ENCODE measurements at regions not wholly inside any gene's neighbourhood (a gene's known extent, or its start where the extent isn't known, plus 50 kb on each side); places are given as distances from the start of the nearest gene placed in this dataset.

GRCh38 chr3:163779396-163780344 is 1298.6 kb downstream of the SI start:
- TF ChIP-seq CTCF (conservative IDR thresholded peaks at IDR 0.05) = peak; percentile 31
- no peaks in the 10 kb centered on the region for H3K4me1 Mint-ChIP-seq (ENCODE audit: unreplicated experiment)
- no peaks in the 10 kb centered on the region for H3K36me3 Mint-ChIP-seq
- H3K9me3 Mint-ChIP-seq = no peaks in the 10 kb centered on the region
- no peak overlapping the region for H3K4me3 Mint-ChIP-seq
- no peak overlapping the region for H3K27ac Mint-ChIP-seq
- no peaks in the 10 kb centered on the region for H3K27me3 Mint-ChIP-seq
- no peak for DNase-seq (ENCODE audit: extremely low spot score, unreplicated experiment)

- Mint-ChIP-seq H3K4me1 (ENCODE audit: unreplicated experiment) (no peaks in the 10 kb centered on the region), H3K4me3 (no peak overlapping the region), H3K27me3 (no peaks in the 10 kb centered on the region), H3K9me3 (no peaks in the 10 kb centered on the region), H3K27ac (no peak overlapping the region), H3K36me3 (no peaks in the 10 kb centered on the region)
- no peak for DNase-seq (ENCODE audit: extremely low spot score, unreplicated experiment)
- no peak for TF ChIP-seq CTCF (conservative IDR thresholded peaks at IDR 0.05)
Observed at GRCh38 chr3:163776743-163777142, 1301.6 kb downstream of the SI start.

DNA sequence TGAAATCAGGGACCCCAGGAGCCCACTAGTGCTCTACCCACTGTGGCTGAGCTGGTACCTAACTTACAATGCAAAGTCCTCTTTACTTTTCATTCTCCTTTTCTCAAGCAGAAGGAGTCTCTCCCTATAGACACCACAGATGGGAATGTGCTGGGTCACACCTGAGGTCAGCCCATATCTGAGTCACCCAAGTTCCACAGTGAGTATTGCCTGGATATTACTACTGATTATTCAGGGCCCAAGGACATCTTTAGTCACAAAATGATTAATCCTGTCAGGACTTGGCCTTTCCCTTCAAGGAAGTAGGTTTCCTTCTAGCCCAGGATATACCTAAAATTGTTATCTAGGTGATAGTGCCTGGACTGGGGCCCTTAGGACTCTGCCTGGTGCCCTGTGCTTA is 1305.2 kb downstream of the SI start:
- Mint-ChIP-seq H3K4me3 (no peak overlapping the region), H3K27me3 (no peaks in the 10 kb centered on the region), H3K27ac (no peak overlapping the region), H3K36me3 (no peaks in the 10 kb centered on the region), H3K9me3 (no peaks in the 10 kb centered on the region), H3K4me1 (ENCODE audit: unreplicated experiment) (no peaks in the 10 kb centered on the region)
- TF ChIP-seq CTCF (conservative IDR thresholded peaks at IDR 0.05) = no peak
- DNase-seq (ENCODE audit: extremely low spot score, unreplicated experiment) = no peak

- no peaks in the 10 kb centered on the region for H3K4me1 Mint-ChIP-seq (ENCODE audit: unreplicated experiment)
- H3K27me3 Mint-ChIP-seq = peaks cover 2% of the 10 kb centered on the region
- TF ChIP-seq CTCF (conservative IDR thresholded peaks at IDR 0.05) = no peak
- H3K27ac Mint-ChIP-seq = no peak overlapping the region
- H3K9me3 Mint-ChIP-seq = no peaks in the 10 kb centered on the region
- DNase-seq (ENCODE audit: extremely low spot score, unreplicated experiment) = no peak
- H3K4me3 Mint-ChIP-seq = no peak overlapping the region
- no peaks in the 10 kb centered on the region for H3K36me3 Mint-ChIP-seq
Observed at GRCh38 chr3:163768048-163768447, 1310.2 kb downstream of the SI start.

DNA sequence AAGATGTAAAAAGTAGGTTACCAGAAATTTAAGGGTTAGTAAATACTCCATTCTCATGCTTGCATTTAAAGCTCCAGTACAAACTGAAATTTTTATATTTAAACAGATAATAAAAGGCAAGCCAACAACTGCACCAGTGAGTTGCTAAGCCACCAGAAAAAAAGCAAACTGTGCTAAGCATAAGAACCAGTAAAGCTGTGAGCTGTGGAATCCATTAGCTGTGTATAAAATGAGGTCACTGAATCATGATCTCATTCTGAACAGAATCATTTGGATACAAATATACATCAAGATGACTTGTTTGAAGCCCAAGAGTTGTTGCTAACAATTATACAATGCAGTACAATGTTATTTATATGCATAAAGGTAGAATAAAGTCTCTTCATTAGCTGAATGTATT is 1312.2 kb downstream of the SI start:
- H3K27me3 Mint-ChIP-seq = peaks cover 2% of the 10 kb centered on the region
- no peaks in the 10 kb centered on the region for H3K4me1 Mint-ChIP-seq (ENCODE audit: unreplicated experiment)
- no peaks in the 10 kb centered on the region for H3K9me3 Mint-ChIP-seq
- no peak for DNase-seq (ENCODE audit: extremely low spot score, unreplicated experiment)
- no peaks in the 10 kb centered on the region for H3K36me3 Mint-ChIP-seq
- H3K4me3 Mint-ChIP-seq = no peak overlapping the region
- no peak for TF ChIP-seq CTCF (conservative IDR thresholded peaks at IDR 0.05)
- no peak overlapping the region for H3K27ac Mint-ChIP-seq
